ENCODE measurements at regions not wholly inside any gene's neighbourhood (a gene's known extent, or its start where the extent isn't known, plus 50 kb on each side); places are given as distances from the start of the nearest gene placed in this dataset.

- H3K36me3 ChIP-seq (ENCODE audit: control insufficient read depth, insufficient read depth, low read length), result no peaks in the 10 kb centered on the region
- no peaks in the 10 kb centered on the region for H3K79me2 ChIP-seq (ENCODE audit: control insufficient read depth, insufficient read depth, low read length)
- H3K27ac ChIP-seq (ENCODE audit: insufficient read depth, low read length), result no peak overlapping the region
- no peak overlapping the region for H2AFZ ChIP-seq (ENCODE audit: low read length)
- H3K4me2 ChIP-seq (ENCODE audit: extremely low read depth, insufficient read depth, low read length), result no peak overlapping the region
- no peaks in the 10 kb centered on the region for H3K4me1 ChIP-seq (ENCODE audit: control insufficient read depth, extremely low read depth, insufficient read depth, low read length)
- no peaks in the 10 kb centered on the region for H3K9me3 ChIP-seq (ENCODE audit: control insufficient read depth, insufficient read depth, low read depth, low read length)
- H3K4me3 ChIP-seq (replicated peaks in 1 of 4; ENCODE audit: control extremely low read depth in 1 of 4, insufficient read depth in 1 of 4, low read depth in 3 of 4, low read length in 4 of 4), result no peak overlapping the region
- TF ChIP-seq CTCF (conservative IDR thresholded peaks at IDR 0.05 in 1 of 2, IDR thresholded peaks at IDR 0.05 in 1 of 2; ENCODE audit: low read depth in 1 of 2, low read length in 2 of 2) (no peak), EZH2 (IDR thresholded peaks at IDR 0.05; ENCODE audit: low read length, missing control alignments) (no peak)
- no peak for DNase-seq (ENCODE audit: low read depth in 2 of 2)
- H3K9ac ChIP-seq (ENCODE audit: insufficient read depth, low read length), result no peak overlapping the region
- H3K27me3 ChIP-seq (ENCODE audit: control insufficient read depth, insufficient read depth, low read length), result no peaks in the 10 kb centered on the region
- H4K20me1 ChIP-seq (ENCODE audit: control insufficient read depth, extremely low read depth, insufficient read depth, low read length), result no peaks in the 10 kb centered on the region
Measured at GRCh38 chr10:89852872-89853271, 151.5 kb downstream of the KIF20B start.

GRCh38 chr10:89853781-89854191 lies 152.4 kb downstream of the KIF20B start:
- no peak overlapping the region for H2AFZ ChIP-seq (ENCODE audit: low read length)
- H3K27ac ChIP-seq (ENCODE audit: insufficient read depth, low read length), result no peak overlapping the region
- H3K4me1 ChIP-seq (ENCODE audit: control insufficient read depth, extremely low read depth, insufficient read depth, low read length), result no peaks in the 10 kb centered on the region
- H4K20me1 ChIP-seq (ENCODE audit: control insufficient read depth, extremely low read depth, insufficient read depth, low read length), result no peaks in the 10 kb centered on the region
- no peaks in the 10 kb centered on the region for H3K36me3 ChIP-seq (ENCODE audit: control insufficient read depth, insufficient read depth, low read length)
- TF ChIP-seq EZH2 (IDR thresholded peaks at IDR 0.05; ENCODE audit: low read length, missing control alignments) (no peak), CTCF (conservative IDR thresholded peaks at IDR 0.05 in 1 of 2, IDR thresholded peaks at IDR 0.05 in 1 of 2; ENCODE audit: low read depth in 1 of 2, low read length in 2 of 2) (peak in 1 of 2 donors; percentile 15)
- no peak overlapping the region for H3K4me2 ChIP-seq (ENCODE audit: extremely low read depth, insufficient read depth, low read length)
- DNase-seq (ENCODE audit: low read depth in 2 of 2), result no peak
- H3K4me3 ChIP-seq (replicated peaks in 1 of 4; ENCODE audit: control extremely low read depth in 1 of 4, insufficient read depth in 1 of 4, low read depth in 3 of 4, low read length in 4 of 4), result no peak overlapping the region
- no peaks in the 10 kb centered on the region for H3K79me2 ChIP-seq (ENCODE audit: control insufficient read depth, insufficient read depth, low read length)
- H3K9me3 ChIP-seq (ENCODE audit: control insufficient read depth, insufficient read depth, low read depth, low read length), result no peaks in the 10 kb centered on the region
- H3K27me3 ChIP-seq (ENCODE audit: control insufficient read depth, insufficient read depth, low read length), result no peaks in the 10 kb centered on the region
- H3K9ac ChIP-seq (ENCODE audit: insufficient read depth, low read length), result no peak overlapping the region

- peak; percentile 6 to 46 for DNase-seq (ENCODE audit: low read depth in 2 of 2)
- Histone ChIP-seq H3K27ac (ENCODE audit: insufficient read depth, low read length) (no peak overlapping the region), H3K4me3 (replicated peaks in 1 of 4; ENCODE audit: control extremely low read depth in 1 of 4, insufficient read depth in 1 of 4, low read depth in 3 of 4, low read length in 4 of 4) (no peak overlapping the region), H3K79me2 (ENCODE audit: control insufficient read depth, insufficient read depth, low read length) (no peaks in the 10 kb centered on the region), H2AFZ (ENCODE audit: low read length) (no peak overlapping the region), H3K4me2 (ENCODE audit: extremely low read depth, insufficient read depth, low read length) (no peak overlapping the region), H3K36me3 (ENCODE audit: control insufficient read depth, insufficient read depth, low read length) (no peaks in the 10 kb centered on the region), H3K27me3 (ENCODE audit: control insufficient read depth, insufficient read depth, low read length) (no peaks in the 10 kb centered on the region), H3K9ac (ENCODE audit: insufficient read depth, low read length) (no peak overlapping the region), H3K4me1 (ENCODE audit: control insufficient read depth, extremely low read depth, insufficient read depth, low read length) (no peaks in the 10 kb centered on the region), H3K9me3 (ENCODE audit: control insufficient read depth, insufficient read depth, low read depth, low read length) (no peaks in the 10 kb centered on the region), H4K20me1 (ENCODE audit: control insufficient read depth, extremely low read depth, insufficient read depth, low read length) (no peaks in the 10 kb centered on the region)
- no peak for TF ChIP-seq CTCF (conservative IDR thresholded peaks at IDR 0.05 in 1 of 2, IDR thresholded peaks at IDR 0.05 in 1 of 2; ENCODE audit: low read depth in 1 of 2, low read length in 2 of 2)
- TF ChIP-seq EZH2 (IDR thresholded peaks at IDR 0.05; ENCODE audit: low read length, missing control alignments), result no peak
Measured at GRCh38 chr10:89857431-89858042, 156.1 kb downstream of the KIF20B start.

All from fibroblast of lung (primary cell).